Fibroblast of skin of right quadriceps (primary cell): ENCODE measurements at regions not wholly inside any gene's neighbourhood (a gene's known extent, or its start where the extent isn't known, plus 50 kb on each side); places are given as distances from the start of the nearest gene placed in this dataset.
"Not testable (repeated sequence)": the region's sequence is repeated elsewhere in the genome, so short reads cannot be mapped to it uniquely, and the experiment has no call there.

Experiments
- DNase-seq: peaks from one replicate; pipeline ENCODE4 v3.0.0-alpha.2; 2013

DNA sequence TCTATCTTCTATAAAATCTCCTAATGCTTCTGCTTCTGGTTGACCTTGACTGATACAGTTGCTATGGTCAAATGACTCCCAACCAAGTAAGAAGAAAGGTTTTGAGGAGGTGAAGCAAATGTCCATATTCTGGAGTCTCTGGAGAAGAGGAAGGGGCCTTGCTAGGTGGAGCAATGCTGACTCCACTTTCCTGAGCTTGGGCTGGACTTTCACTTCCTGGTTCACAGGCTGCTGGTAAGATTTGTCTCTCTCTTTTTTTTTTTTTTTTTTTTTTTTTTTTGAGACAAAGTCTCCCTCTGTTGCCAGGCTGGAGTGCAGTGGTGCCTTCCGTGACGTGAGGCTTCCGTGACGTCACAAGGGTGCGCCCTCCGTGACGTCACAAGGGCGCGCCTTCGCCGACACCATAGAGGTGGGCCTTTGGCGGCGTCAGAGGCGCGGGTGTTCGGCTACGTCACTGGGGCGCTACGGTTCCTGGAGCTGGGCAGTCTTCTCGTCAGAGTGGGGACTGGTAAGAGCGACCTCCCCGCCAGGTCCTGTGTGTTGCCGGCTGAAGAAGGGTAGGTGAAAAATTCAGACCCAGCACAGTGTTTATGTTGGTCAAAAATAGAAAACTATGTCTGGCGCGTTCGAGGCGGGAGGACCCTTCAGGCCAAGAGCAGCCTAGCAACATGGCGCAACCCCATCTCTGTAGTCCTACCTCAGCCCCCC, 93.7 kb upstream of the METTL14 start:
- peak; percentile 94 for DNase-seq

DNA sequence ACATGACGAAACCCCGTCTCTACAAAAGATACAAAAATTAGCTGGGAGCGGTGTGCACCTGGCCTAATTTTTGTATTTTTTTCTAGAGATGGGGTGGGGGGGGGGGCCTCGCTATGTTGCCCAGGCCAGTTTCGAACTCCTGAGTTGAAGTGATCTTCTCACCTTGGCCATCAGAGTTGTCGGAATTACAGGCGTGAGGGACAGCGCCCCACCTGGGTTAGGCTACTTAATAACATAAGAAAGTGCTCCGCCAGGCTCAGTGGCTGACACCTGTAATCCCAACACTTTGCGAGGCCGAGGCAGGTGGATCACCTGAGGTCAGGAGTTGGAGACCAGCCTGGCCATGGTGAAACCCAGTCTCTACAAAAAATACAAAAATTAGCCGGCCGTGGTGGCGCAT, 92.9 kb upstream of the METTL14 start:
- DNase-seq, result not testable (repeated sequence)

DNA sequence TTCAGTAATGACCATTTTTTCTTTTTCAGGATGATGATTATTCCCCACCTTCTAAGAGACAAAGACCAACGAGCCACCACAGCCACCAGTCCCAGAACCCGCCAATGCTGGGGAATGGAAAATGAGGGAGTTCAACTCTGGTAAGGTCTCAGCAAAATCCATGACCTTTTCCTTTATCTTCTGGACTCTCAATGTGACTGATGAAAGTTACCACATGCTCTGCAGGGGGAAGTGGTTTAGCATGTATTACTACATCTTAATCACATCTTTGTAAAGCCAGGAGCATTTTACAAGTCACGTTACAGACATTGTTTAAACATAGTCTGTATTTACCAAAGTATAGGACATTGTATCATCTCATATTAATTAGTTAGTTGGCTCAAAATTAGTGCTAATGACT, 89.3 kb upstream of the METTL14 start:
- not testable (repeated sequence) for DNase-seq

DNA sequence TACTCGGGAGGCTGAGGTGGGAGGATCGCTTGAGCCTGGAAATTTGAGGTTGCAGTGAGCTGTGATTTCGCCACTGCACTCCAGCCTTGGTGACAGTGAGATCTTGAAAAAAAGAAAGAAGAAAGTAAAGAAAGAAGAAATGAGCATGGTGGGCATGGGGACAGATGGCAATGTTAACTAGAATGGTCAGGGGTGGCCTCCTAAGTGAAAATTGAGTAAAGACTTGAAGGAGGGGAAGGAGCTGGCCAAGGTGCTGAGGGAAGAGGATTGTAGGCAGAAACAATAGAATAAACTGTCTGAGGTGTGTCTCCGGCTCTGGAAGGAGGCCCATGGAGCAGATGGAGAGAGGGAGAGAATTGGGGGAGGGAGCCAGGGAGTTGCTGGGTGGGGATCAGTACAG, 60.1 kb upstream of the METTL14 start:
- not testable (repeated sequence) for DNase-seq

DNA sequence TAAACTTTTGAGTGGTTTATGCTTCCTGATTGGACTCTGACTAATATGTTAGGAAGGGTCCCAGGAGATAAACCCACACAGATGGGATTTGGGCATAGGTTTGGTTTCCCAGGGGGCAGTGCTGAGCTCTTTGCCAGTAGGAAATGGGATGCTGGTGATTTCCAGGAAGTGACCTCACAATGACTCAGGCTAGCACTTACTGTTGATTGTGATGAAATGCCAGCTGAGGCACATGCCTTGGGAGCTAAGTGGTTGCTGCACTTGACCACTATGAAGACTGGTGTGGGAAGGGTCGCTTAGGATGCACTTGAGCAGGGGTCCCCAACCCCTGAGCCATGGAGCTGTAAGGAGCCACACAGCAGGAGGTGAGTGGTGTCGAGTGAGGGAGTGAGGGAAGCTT, 55.5 kb upstream of the METTL14 start:
- DNase-seq, result peak; percentile 61

DNA sequence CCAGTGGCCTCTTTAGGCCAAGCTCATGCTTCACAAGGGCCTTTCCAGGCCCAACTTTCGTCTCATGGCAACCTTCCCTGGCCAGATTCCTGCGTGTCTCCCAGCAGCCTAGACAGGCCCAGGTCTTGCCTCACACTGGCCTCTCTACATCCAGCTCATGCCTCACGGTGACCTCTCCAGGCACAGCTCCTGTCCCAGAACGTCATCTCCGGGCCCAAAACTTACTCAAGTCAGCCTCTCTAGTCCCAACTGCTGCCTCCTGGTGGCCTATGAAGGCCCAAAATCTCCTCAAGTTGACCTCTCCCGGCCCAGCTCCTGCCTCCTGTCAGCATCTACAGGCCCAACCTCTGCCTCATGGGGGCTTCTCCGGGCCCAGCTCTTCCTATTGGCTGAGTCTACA, 54.3 kb upstream of the METTL14 start:
- DNase-seq, result not testable (repeated sequence)

DNA sequence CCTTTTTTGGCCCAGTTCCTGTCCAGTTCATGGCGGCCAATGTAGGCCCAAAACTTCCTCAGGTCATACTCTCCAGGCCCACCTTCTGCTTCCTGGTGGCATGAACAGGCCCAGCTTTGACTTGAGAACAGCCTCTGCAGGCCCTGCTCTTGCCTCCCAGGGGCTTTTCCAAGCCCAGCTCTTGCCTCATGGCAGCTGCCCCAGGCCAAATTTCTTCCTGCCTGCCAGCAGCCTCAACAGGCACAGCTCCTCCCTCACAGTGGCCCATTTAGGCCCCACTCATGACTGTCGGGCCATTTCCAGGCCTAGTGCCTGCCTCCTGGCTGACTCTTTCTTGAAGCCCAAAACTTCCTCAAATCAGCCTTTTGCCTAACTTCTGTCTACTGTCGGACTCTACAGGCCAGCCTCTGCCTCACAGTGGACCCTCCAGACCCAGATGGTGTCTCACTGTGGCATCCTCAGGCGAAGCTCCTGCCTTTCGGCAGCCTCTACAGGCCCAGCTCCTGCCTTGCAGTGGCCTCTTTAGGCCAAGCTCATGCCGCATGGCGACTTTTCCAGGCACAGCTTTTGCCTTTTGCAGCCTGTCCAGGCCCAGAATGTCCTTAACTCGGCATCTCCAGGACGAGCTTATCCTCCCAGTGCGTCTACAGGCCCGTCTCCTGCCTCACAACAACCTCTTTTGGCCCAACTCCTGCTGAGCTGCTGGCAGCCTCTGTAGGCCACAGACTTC, 53.7 kb upstream of the METTL14 start:
- not testable (repeated sequence) for DNase-seq

DNA sequence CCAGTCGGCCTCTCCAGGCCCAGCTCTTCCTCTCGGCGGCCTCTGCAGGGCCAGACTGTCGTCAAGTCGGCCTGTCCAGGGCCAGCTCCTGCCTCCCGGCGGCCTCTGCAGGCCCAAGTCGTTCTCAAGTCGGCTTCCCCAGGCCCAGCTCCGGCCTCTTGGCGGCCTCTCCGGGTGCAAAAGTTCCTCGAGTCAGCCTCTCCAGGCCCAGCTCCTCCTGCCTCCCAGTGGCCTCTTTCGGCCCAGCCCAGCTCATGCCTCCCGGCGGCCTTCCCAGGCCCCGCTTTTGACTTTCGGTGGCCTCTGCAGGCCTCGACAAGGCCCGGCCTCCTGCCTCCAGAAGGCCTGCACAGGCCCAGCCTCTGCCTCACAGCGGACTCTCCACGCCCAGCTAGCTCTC, 51.7 kb upstream of the METTL14 start:
- DNase-seq, result not testable (repeated sequence)

DNA sequence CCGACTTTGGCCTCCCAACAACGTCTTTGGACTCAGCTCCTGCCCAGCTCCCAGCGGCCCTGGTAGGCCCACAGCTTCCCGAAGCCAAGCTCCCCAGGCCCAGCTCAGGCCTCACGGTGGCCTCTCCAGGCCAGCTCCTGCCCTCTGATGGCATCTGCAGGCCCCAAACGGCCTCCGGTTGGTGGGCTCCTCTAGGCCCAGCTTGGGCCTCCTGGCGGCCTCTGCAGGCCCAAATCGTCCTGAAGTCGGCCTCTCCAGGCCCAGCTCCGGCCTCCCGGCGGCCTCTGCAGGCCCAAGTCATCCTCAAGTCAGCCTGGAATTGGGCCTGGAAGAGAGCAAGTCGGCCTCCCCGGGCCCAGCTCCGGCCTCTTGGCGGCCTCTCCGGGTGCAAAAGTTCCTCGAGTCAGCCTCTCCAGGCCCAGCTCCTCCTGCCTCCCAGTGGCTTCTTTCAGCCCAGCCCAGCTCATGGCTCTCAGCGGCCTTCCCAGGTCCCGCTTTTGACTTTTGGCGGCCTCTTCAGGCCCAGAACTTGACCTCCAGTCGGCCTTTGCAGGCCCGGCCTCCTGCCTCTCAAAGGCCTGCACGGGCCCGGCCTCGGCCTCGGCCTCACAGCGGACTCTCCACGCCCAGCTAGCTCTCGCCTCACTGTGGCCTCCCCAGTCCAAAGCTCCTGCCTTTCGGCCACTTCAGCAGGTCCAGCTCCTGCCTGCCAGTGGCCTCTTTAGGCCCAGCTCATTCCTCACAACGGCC, 50.9 kb upstream of the METTL14 start:
- DNase-seq, result not testable (repeated sequence)
